ENCODE measurements at regions not wholly inside any gene's neighbourhood (a gene's known extent, or its start where the extent isn't known, plus 50 kb on each side); places are given as distances from the start of the nearest gene placed in this dataset.

DNA sequence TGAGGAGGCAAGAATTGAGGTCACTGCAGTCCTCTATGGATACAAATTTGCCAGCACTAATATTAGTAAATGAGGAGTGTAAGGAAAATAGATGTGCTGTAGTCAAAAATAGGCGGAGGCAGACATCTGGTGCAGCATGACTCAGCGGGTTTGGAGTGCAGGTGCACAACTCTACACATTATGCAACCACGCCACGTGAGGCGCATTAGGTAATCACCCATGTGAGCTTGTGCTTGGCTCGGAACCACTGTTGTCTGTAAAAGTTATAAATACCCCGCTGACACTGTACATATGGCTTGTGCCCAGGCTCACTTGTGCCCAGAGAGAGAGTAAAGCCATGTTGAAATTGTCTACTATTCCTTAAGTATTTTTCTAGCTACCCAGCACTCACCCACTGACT lies 623.5 kb upstream of the NUDT12 start:
- H3K36me3 ChIP-seq (ENCODE audit: control insufficient read depth in 1 of 2, insufficient read depth in 2 of 2, low read length in 2 of 2), result no peaks in the 10 kb centered on the region
- BruUV-seq (replicated peaks), result no TSS peak
- no peak overlapping the region for H3K9ac ChIP-seq (ENCODE audit: low read length)
- H3K79me2 ChIP-seq (ENCODE audit: insufficient read depth, low read length), result no peaks in the 10 kb centered on the region
- H3K9me2 ChIP-seq (ENCODE audit: insufficient read depth), result no peaks in the 10 kb centered on the region
- H3K27me3 ChIP-seq (ENCODE audit: insufficient read depth, low read length), result no peaks in the 10 kb centered on the region
- H3K4me2 ChIP-seq (ENCODE audit: low read length), result no peak overlapping the region
- ChIA-PET RAD21 (ENCODE audit: low non-redundant PET in 1 of 2, low total read pairs in 2 of 2, uncharacterized antibody in 2 of 2, unreplicated experiment in 2 of 2) (no interaction called here), POLR2A (no interaction called here), CTCF (no interaction called here)
- H3K4me3 ChIP-seq (replicated peaks in 1 of 2; ENCODE audit: low read depth in 1 of 2, low read length in 2 of 2), result no peak overlapping the region
- no peak overlapping the region for H3K27ac ChIP-seq (ENCODE audit: low read depth, low read length)
- ATAC-seq, result no peak
- 0 out of 2 replicates have a peak, but pooled peaks have one; percentile 35 for TF ChIP-seq CBX3 (IDR thresholded peaks at IDR 0.05; ENCODE audit: low read depth)
- TF ChIP-seq POLR2A (IDR thresholded peaks at IDR 0.05; ENCODE audit: borderline replicate concordance, extremely low read depth, insufficient read depth, insufficient read length), result no peak
- H3K4me1 ChIP-seq (ENCODE audit: control insufficient read depth in 1 of 2, insufficient read depth in 2 of 2, low read length in 2 of 2), result 0 out of 4 replicates have a peak, but pooled peaks cover 0 to 4% of the 10 kb centered on the region in 2 experiments
- H3K9me3 ChIP-seq (ENCODE audit: control insufficient read depth in 1 of 2, insufficient read depth in 1 of 2, low read depth in 1 of 2, low read length in 2 of 2), result peaks cover 10 to 14% of the 10 kb centered on the region in 2 experiments; a peak in 2 of 4 replicates
- DNase-seq (ENCODE audit: low read depth, low spot score), result peak; percentile 10
- intact Hi-C loops (cut with micrococcal nuclease), result no loop called here
- no peak overlapping the region for H2AFZ ChIP-seq (ENCODE audit: low read depth, low read length, poor library complexity, severe bottlenecking)
- no peaks in the 10 kb centered on the region for H4K20me1 ChIP-seq (ENCODE audit: insufficient read depth)

DNA sequence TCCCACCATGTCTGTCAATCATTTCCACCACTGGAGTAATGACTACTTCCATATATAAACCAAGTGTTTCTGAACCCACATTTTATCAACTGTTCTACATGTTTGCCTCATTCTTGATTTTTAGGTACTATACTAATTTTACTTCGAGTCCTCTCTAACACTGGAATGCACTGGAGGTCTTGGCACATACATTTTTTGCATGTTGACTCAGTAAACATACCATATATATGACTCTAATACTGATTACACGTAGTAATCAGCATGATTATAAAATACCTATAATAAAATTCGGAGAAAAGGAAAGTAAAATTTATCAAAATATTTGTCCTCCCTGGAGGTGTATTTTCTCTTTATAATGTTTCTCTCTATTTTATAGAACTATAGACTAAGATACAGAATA lies 621.7 kb upstream of the NUDT12 start:
- RAD21 ChIA-PET (ENCODE audit: low non-redundant PET in 1 of 2, low total read pairs in 2 of 2, uncharacterized antibody in 2 of 2, unreplicated experiment in 2 of 2), result no interaction called here
- H3K4me2 ChIP-seq (ENCODE audit: low read length), result no peak overlapping the region
- BruUV-seq (replicated peaks), result no TSS peak

More for the DNA sequence above, 621.7 kb upstream of the NUDT12 start:
- Histone ChIP-seq H3K36me3 (ENCODE audit: control insufficient read depth in 1 of 2, insufficient read depth in 2 of 2, low read length in 2 of 2) (no peaks in the 10 kb centered on the region), H3K4me1 (ENCODE audit: control insufficient read depth in 1 of 2, insufficient read depth in 2 of 2, low read length in 2 of 2) (no peaks in the 10 kb centered on the region), H3K4me3 (replicated peaks in 1 of 2; ENCODE audit: low read depth in 1 of 2, low read length in 2 of 2) (no peak overlapping the region), H2AFZ (ENCODE audit: low read depth, low read length, poor library complexity, severe bottlenecking) (no peak overlapping the region), H3K79me2 (ENCODE audit: insufficient read depth, low read length) (no peaks in the 10 kb centered on the region), H3K27me3 (ENCODE audit: insufficient read depth, low read length) (no peaks in the 10 kb centered on the region), H3K9ac (ENCODE audit: low read length) (no peak overlapping the region), H3K9me2 (ENCODE audit: insufficient read depth) (no peaks in the 10 kb centered on the region), H3K9me3 (ENCODE audit: control insufficient read depth in 1 of 2, insufficient read depth in 1 of 2, low read depth in 1 of 2, low read length in 2 of 2) (peaks cover 10 to 14% of the 10 kb centered on the region in 2 experiments; a peak in 2 of 4 replicates), H3K27ac (ENCODE audit: low read depth, low read length) (no peak overlapping the region), H4K20me1 (ENCODE audit: insufficient read depth) (no peaks in the 10 kb centered on the region)
- ATAC-seq (no peak), DNase-seq (ENCODE audit: low read depth, low spot score) (no peak)
- no peak for TF ChIP-seq POLR2AphosphoS5 (IDR thresholded peaks at IDR 0.05; ENCODE audit: low read depth, low read length)
- no peak for TF ChIP-seq ELF1 (IDR thresholded peaks at IDR 0.05; ENCODE audit: borderline replicate concordance, low read depth)
- TF ChIP-seq EGR1 (IDR thresholded peaks at IDR 0.05; ENCODE audit: low read depth), result no peak
- no peak for TF ChIP-seq SP1 (IDR thresholded peaks at IDR 0.05; ENCODE audit: low read depth)
- TF ChIP-seq FOSL1 (IDR thresholded peaks at IDR 0.05; ENCODE audit: low read depth), result no peak
- TF ChIP-seq, protein P1, sequence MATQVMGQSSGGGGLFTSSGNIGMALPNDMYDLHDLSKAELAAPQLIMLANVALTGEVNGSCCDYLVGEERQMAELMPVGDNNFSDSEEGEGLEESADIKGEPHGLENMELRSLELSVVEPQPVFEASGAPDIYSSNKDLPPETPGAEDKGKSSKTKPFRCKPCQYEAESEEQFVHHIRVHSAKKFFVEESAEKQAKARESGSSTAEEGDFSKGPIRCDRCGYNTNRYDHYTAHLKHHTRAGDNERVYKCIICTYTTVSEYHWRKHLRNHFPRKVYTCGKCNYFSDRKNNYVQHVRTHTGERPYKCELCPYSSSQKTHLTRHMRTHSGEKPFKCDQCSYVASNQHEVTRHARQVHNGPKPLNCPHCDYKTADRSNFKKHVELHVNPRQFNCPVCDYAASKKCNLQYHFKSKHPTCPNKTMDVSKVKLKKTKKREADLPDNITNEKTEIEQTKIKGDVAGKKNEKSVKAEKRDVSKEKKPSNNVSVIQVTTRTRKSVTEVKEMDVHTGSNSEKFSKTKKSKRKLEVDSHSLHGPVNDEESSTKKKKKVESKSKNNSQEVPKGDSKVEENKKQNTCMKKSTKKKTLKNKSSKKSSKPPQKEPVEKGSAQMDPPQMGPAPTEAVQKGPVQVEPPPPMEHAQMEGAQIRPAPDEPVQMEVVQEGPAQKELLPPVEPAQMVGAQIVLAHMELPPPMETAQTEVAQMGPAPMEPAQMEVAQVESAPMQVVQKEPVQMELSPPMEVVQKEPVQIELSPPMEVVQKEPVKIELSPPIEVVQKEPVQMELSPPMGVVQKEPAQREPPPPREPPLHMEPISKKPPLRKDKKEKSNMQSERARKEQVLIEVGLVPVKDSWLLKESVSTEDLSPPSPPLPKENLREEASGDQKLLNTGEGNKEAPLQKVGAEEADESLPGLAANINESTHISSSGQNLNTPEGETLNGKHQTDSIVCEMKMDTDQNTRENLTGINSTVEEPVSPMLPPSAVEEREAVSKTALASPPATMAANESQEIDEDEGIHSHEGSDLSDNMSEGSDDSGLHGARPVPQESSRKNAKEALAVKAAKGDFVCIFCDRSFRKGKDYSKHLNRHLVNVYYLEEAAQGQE (IDR thresholded peaks at IDR 0.05; ENCODE audit: low read depth), result no peak
- no peak for TF ChIP-seq YY1 (IDR thresholded peaks at IDR 0.05; ENCODE audit: extremely low read depth, insufficient replicate concordance, low read depth, low read length)
- no peak for TF ChIP-seq RAD21 (IDR thresholded peaks at IDR 0.05; ENCODE audit: low read depth)
- no peak for TF ChIP-seq ZFX (IDR thresholded peaks at IDR 0.05)
- TF ChIP-seq, protein P2, sequence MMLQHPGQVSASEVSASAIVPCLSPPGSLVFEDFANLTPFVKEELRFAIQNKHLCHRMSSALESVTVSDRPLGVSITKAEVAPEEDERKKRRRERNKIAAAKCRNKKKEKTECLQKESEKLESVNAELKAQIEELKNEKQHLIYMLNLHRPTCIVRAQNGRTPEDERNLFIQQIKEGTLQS (IDR thresholded peaks at IDR 0.05), result no peak
- TF ChIP-seq, protein P3, sequence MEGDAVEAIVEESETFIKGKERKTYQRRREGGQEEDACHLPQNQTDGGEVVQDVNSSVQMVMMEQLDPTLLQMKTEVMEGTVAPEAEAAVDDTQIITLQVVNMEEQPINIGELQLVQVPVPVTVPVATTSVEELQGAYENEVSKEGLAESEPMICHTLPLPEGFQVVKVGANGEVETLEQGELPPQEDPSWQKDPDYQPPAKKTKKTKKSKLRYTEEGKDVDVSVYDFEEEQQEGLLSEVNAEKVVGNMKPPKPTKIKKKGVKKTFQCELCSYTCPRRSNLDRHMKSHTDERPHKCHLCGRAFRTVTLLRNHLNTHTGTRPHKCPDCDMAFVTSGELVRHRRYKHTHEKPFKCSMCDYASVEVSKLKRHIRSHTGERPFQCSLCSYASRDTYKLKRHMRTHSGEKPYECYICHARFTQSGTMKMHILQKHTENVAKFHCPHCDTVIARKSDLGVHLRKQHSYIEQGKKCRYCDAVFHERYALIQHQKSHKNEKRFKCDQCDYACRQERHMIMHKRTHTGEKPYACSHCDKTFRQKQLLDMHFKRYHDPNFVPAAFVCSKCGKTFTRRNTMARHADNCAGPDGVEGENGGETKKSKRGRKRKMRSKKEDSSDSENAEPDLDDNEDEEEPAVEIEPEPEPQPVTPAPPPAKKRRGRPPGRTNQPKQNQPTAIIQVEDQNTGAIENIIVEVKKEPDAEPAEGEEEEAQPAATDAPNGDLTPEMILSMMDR (IDR thresholded peaks at IDR 0.05 in 2 of 3, conservative IDR thresholded peaks at IDR 0.05 in 1 of 3; ENCODE audit: borderline replicate concordance in 1 of 3, insufficient read depth in 1 of 3, low read depth in 2 of 3, low read length in 2 of 3), result no peak
- no peak for TF ChIP-seq CEBPB (IDR thresholded peaks at IDR 0.05; ENCODE audit: low read depth)
- no peak for TF ChIP-seq JUND (IDR thresholded peaks at IDR 0.05)
- CTCF ChIA-PET, result no interaction called here
- intact Hi-C loops (cut with micrococcal nuclease), result no loop called here
- POLR2A ChIA-PET, result no interaction called here

Measured in HCT116 (cell line).